GM12891 (cell line): ENCODE measurements at regions not wholly inside any gene's neighbourhood (a gene's known extent, or its start where the extent isn't known, plus 50 kb on each side); places are given as distances from the start of the nearest gene placed in this dataset.

ENCODE experiments used
- DNase-seq: peaks from one replicate; pipeline ENCODE4 v3.0.0; 2011; ENCODE audit warnings: low spot score; ENCODE audit not compliant: insufficient read length
- FAIRE-seq: peaks from 2 replicates; lab custom pipeline; 2011; peaks lifted over from hg19 to GRCh38; lab: Jason Lieb, UNC
- PAX5 ChIP-seq: IDR thresholded peaks from 2 replicates; pipeline ENCODE4 v1.6.1; 2011; ENCODE audit warnings: low read length, moderate library complexity, mild to moderate bottlenecking; ENCODE audit not compliant: insufficient read depth, severe bottlenecking
- POLR2A ChIP-seq: IDR thresholded peaks from 2 replicates; pipeline ENCODE4 v1.6.1; 2011; ENCODE audit warnings: low read depth, low read length, control low read depth
- POLR2AphosphoS5 ChIP-seq: IDR thresholded peaks from 2 replicates; pipeline ENCODE4 v1.6.1; 2011; ENCODE audit warnings: low read depth, low read length, control low read depth
- POU2F2 ChIP-seq: IDR thresholded peaks from 2 replicates; pipeline ENCODE4 v1.6.1; 2011; ENCODE audit warnings: low read depth, mild to moderate bottlenecking, control low read depth, low read length, moderate library complexity
- SPI1 ChIP-seq: IDR thresholded peaks from 2 replicates; pipeline ENCODE4 v1.6.1; 2011; ENCODE audit warnings: low read depth, low read length, control low read depth
- TAF1 ChIP-seq: IDR thresholded peaks from 2 replicates; pipeline ENCODE4 v1.6.1; 2011; ENCODE audit warnings: low read depth, low read length, control low read depth

- FAIRE-seq (peak; percentile 35), DNase-seq (no peak)
- TF ChIP-seq TAF1 = no peak
- no peak for TF ChIP-seq POLR2A
- TF ChIP-seq POLR2AphosphoS5 = no peak
- TF ChIP-seq POU2F2 = no peak
- TF ChIP-seq SPI1 = no peak
- TF ChIP-seq PAX5 = no peak
Measured at GRCh38 chr1:59139396-59139795, 157.5 kb upstream of the FGGY start.

GRCh38 chr1:59141267-59141863, 155.5 kb upstream of the FGGY start:
- TF ChIP-seq SPI1 (no peak), PAX5 (no peak), POU2F2 (no peak), POLR2AphosphoS5 (no peak), TAF1 (no peak), POLR2A (no peak)
- FAIRE-seq (no peak), DNase-seq (no peak)

- TF ChIP-seq TAF1 = no peak
- TF ChIP-seq PAX5 = no peak
- TF ChIP-seq SPI1 = no peak
- no peak for TF ChIP-seq POLR2AphosphoS5
- TF ChIP-seq POU2F2 = no peak
- no peak for TF ChIP-seq POLR2A
Measured at GRCh38 chr1:59142311-59143132, 154.4 kb upstream of the FGGY start.

GRCh38 chr1:59143133-59143487, 153.8 kb upstream of the FGGY start:
- TF ChIP-seq SPI1 = peak; percentile 33; the same call in 1 of the 2 replicates
- TF ChIP-seq POLR2AphosphoS5 = no peak
- DNase-seq = no peak
- FAIRE-seq = no peak

More at GRCh38 chr1:59142311-59143132, 154.4 kb upstream of the FGGY start:
- DNase-seq (no peak), FAIRE-seq (no peak)

- DNase-seq (no peak), FAIRE-seq (no peak)
- no peak for TF ChIP-seq TAF1
- no peak for TF ChIP-seq PAX5
- TF ChIP-seq POLR2A = no peak
Measured at GRCh38 chr1:59143811-59144210, 153.1 kb upstream of the FGGY start.

- no peak for TF ChIP-seq PAX5
- TF ChIP-seq POU2F2 = no peak
- TF ChIP-seq POLR2A = no peak
- TF ChIP-seq SPI1 = no peak
- TF ChIP-seq POLR2AphosphoS5 = no peak
- no peak for TF ChIP-seq TAF1
- no peak for FAIRE-seq
- no peak for DNase-seq
Measured at GRCh38 chr1:59144959-59145358, 151.9 kb upstream of the FGGY start.

- no peak for FAIRE-seq
- TF ChIP-seq POLR2AphosphoS5 = no peak
- no peak for TF ChIP-seq POLR2A
- no peak for TF ChIP-seq SPI1
- no peak for TF ChIP-seq PAX5
- TF ChIP-seq TAF1 = no peak
- TF ChIP-seq POU2F2 = no peak
- DNase-seq = no peak
Measured at GRCh38 chr1:59146056-59146455, 150.8 kb upstream of the FGGY start.

GRCh38 chr1:59146651-59147358, 150.1 kb upstream of the FGGY start:
- TF ChIP-seq POLR2A = no peak
- TF ChIP-seq SPI1 = no peak
- TF ChIP-seq POLR2AphosphoS5 = no peak
- TF ChIP-seq POU2F2 = no peak
- no peak for TF ChIP-seq PAX5
- TF ChIP-seq TAF1 = no peak
- DNase-seq = peak; percentile 54
- peak; percentile 65 for FAIRE-seq

- DNase-seq (no peak), FAIRE-seq (no peak)
- TF ChIP-seq PAX5 (no peak), TAF1 (no peak), POLR2A (no peak), POU2F2 (no peak), SPI1 (no peak), POLR2AphosphoS5 (no peak)
Measured at GRCh38 chr1:59149435-59149834, 147.5 kb upstream of the FGGY start.
